Sigmoid colon (tissue), 3 donors: ENCODE measurements at regions not wholly inside any gene's neighbourhood (a gene's known extent, or its start where the extent isn't known, plus 50 kb on each side); places are given as distances from the start of the nearest gene placed in this dataset.

Experiments used
- POLR2A ChIP-seq, 2 donors: fragments of 450-650 bp; IDR thresholded peaks; one replicate each; pipeline ENCODE4 v1.6.1; 2016; ENCODE audit warnings: antibody characterized with exemption in 2 of 2, mild to moderate bottlenecking in 2 of 2, moderate library complexity in 2 of 2
- TF ChIP-seq, protein P1 (sequence below), 4 experiments: fragments of 450-650 bp in 3 of 4; fragments of 200-600 bp in 1 of 4; IDR thresholded peaks; one replicate each; pipeline ENCODE4 v1.5.1; 2016 to 2019; ENCODE audit warnings: antibody characterized with exemption in 4 of 4, mild to moderate bottlenecking in 3 of 4, moderate library complexity in 2 of 4

DNA sequence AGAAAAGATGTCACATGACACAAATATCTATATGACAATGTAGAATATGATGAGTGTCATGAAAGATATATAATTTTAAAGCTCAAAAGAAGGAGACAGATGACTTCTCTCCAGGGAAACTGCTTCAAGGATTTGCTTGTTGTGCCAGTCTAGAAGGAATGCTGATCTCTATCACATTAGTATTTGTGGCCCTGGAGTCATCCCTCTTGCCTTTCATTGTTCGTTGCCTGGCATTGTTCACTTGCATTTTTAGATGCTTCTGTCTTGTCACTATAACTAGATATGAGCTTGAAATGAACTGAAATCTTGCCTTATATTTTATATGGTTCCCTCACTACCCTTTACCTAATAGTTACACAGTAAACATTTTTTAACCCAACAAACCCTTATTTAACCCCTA is 207.5 kb downstream of the ZNF608 start:
- TF ChIP-seq, protein P1, sequence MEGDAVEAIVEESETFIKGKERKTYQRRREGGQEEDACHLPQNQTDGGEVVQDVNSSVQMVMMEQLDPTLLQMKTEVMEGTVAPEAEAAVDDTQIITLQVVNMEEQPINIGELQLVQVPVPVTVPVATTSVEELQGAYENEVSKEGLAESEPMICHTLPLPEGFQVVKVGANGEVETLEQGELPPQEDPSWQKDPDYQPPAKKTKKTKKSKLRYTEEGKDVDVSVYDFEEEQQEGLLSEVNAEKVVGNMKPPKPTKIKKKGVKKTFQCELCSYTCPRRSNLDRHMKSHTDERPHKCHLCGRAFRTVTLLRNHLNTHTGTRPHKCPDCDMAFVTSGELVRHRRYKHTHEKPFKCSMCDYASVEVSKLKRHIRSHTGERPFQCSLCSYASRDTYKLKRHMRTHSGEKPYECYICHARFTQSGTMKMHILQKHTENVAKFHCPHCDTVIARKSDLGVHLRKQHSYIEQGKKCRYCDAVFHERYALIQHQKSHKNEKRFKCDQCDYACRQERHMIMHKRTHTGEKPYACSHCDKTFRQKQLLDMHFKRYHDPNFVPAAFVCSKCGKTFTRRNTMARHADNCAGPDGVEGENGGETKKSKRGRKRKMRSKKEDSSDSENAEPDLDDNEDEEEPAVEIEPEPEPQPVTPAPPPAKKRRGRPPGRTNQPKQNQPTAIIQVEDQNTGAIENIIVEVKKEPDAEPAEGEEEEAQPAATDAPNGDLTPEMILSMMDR (IDR thresholded peaks at IDR 0.05): no peak
- no peak for TF ChIP-seq POLR2A (IDR thresholded peaks at IDR 0.05)
